DOHH2 (cell line): ENCODE measurements at regions not wholly inside any gene's neighbourhood (a gene's known extent, or its start where the extent isn't known, plus 50 kb on each side); places are given as distances from the start of the nearest gene placed in this dataset.

ENCODE experiments used
- EZH2phosphoT487 ChIP-seq: fragments of 200-600 bp; sonication (generic); IDR thresholded peaks from 2 replicates; pipeline ENCODE4 v1.6.1; 2017; ENCODE audit warnings: borderline replicate concordance, mild to moderate bottlenecking, antibody characterized with exemption, low read length, moderate library complexity, mixed read lengths
- TF ChIP-seq, protein P1 (sequence below): fragments of 200-600 bp; sonication (generic); IDR thresholded peaks from one replicate; pipeline ENCODE4 v1.5.1; 2014; ENCODE audit warnings: antibody characterized with exemption, mild to moderate bottlenecking, low read depth, low read length; ENCODE audit not compliant: poor library complexity, severe bottlenecking

DNA sequence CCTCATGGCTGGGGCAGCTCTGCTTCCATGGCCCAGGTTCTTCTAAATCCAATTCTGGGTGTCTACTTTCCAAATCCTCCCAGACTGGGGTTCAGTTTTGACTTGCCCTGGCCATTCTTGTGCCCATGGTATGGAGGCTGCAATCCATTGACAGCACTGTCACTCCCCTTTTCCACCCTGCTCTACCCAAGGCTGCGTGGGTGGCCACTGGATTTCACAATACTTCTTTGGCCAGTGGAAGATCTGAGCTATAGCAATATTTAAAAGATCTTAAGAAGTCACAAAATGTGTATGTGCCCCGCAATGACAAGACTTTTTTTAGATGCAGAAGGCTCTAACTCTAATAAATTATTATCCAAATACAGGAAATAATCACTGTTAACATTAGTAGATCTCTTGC, 329.4 kb upstream of the CCL2 start:
- TF ChIP-seq, protein P1, sequence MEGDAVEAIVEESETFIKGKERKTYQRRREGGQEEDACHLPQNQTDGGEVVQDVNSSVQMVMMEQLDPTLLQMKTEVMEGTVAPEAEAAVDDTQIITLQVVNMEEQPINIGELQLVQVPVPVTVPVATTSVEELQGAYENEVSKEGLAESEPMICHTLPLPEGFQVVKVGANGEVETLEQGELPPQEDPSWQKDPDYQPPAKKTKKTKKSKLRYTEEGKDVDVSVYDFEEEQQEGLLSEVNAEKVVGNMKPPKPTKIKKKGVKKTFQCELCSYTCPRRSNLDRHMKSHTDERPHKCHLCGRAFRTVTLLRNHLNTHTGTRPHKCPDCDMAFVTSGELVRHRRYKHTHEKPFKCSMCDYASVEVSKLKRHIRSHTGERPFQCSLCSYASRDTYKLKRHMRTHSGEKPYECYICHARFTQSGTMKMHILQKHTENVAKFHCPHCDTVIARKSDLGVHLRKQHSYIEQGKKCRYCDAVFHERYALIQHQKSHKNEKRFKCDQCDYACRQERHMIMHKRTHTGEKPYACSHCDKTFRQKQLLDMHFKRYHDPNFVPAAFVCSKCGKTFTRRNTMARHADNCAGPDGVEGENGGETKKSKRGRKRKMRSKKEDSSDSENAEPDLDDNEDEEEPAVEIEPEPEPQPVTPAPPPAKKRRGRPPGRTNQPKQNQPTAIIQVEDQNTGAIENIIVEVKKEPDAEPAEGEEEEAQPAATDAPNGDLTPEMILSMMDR, result no peak
- TF ChIP-seq EZH2phosphoT487, result no peak
